ENCODE measurements at regions not wholly inside any gene's neighbourhood (a gene's known extent, or its start where the extent isn't known, plus 50 kb on each side); places are given as distances from the start of the nearest gene placed in this dataset.

GRCh38 chr3:104717828-104718196 lies 648.9 kb upstream of the ALCAM start:
- H2AFZ ChIP-seq (ENCODE audit: low read depth, low read length), result no peak overlapping the region
- H3K79me2 ChIP-seq (replicated peaks; ENCODE audit: insufficient read depth, low read length), result no peaks in the 10 kb centered on the region
- H3K4me2 ChIP-seq (ENCODE audit: low read length), result no peak overlapping the region
- H3K4me3 ChIP-seq (ENCODE audit: low read length), result no peak overlapping the region
- no peaks in the 10 kb centered on the region for H4K20me1 ChIP-seq (ENCODE audit: insufficient read depth)
- H3F3A ChIP-seq (ENCODE audit: insufficient read depth, low read length, poor library complexity, severe bottlenecking), result no peaks in the 10 kb centered on the region
- H3K9me3 ChIP-seq (ENCODE audit: low read length), result no peaks in the 10 kb centered on the region
- TF ChIP-seq EP300 (conservative IDR thresholded peaks at IDR 0.05; ENCODE audit: poor library complexity, severe bottlenecking) (no peak), REST (IDR thresholded peaks at IDR 0.05; ENCODE audit: borderline replicate concordance) (no peak), SMC3 (conservative IDR thresholded peaks at IDR 0.05; ENCODE audit: poor library complexity) (no peak), CTCF (IDR thresholded peaks at IDR 0.05; ENCODE audit: poor library complexity, severe bottlenecking) (no peak), MXI1 (conservative IDR thresholded peaks at IDR 0.05; ENCODE audit: poor library complexity, severe bottlenecking) (no peak)
- no peaks in the 10 kb centered on the region for H3K27me3 ChIP-seq (ENCODE audit: insufficient read depth, low read depth, low read length)
- no peaks in the 10 kb centered on the region for H3K9me2 ChIP-seq (ENCODE audit: insufficient read depth, low read length)
- H3K9ac ChIP-seq (ENCODE audit: low read length), result no peak overlapping the region
- no peak overlapping the region for H3K27ac ChIP-seq (ENCODE audit: low read length)
- H3K36me3 ChIP-seq (ENCODE audit: insufficient read depth, low read length), result no peaks in the 10 kb centered on the region

GRCh38 chr3:104723000-104723399 lies 643.7 kb upstream of the ALCAM start:
- Histone ChIP-seq H3K79me2 (replicated peaks; ENCODE audit: insufficient read depth, low read length) (no peaks in the 10 kb centered on the region), H3K4me3 (ENCODE audit: low read length) (no peak overlapping the region), H3F3A (ENCODE audit: insufficient read depth, low read length, poor library complexity, severe bottlenecking) (no peaks in the 10 kb centered on the region), H3K9me2 (ENCODE audit: insufficient read depth, low read length) (no peaks in the 10 kb centered on the region), H3K27me3 (ENCODE audit: insufficient read depth, low read depth, low read length) (no peaks in the 10 kb centered on the region), H2AFZ (ENCODE audit: low read depth, low read length) (no peak overlapping the region), H3K4me2 (ENCODE audit: low read length) (no peak overlapping the region), H3K27ac (ENCODE audit: low read length) (no peak overlapping the region), H3K9ac (ENCODE audit: low read length) (no peak overlapping the region), H3K36me3 (ENCODE audit: insufficient read depth, low read length) (no peaks in the 10 kb centered on the region), H3K9me3 (ENCODE audit: low read length) (no peaks in the 10 kb centered on the region), H4K20me1 (ENCODE audit: insufficient read depth) (no peaks in the 10 kb centered on the region)
- TF ChIP-seq SMC3 (conservative IDR thresholded peaks at IDR 0.05; ENCODE audit: poor library complexity), result no peak
- TF ChIP-seq RAD21 (conservative IDR thresholded peaks at IDR 0.05), result no peak
- TF ChIP-seq MXI1 (conservative IDR thresholded peaks at IDR 0.05; ENCODE audit: poor library complexity, severe bottlenecking), result no peak
- TF ChIP-seq POLR2AphosphoS5 (IDR thresholded peaks at IDR 0.05), result no peak
- no peak for TF ChIP-seq TAF1 (IDR thresholded peaks at IDR 0.05; ENCODE audit: low read depth)
- no peak for TF ChIP-seq REST (IDR thresholded peaks at IDR 0.05; ENCODE audit: borderline replicate concordance)
